NCI-H1436 treated with DMSO at 0.1 percent for 48 hours (cell line): ENCODE measurements at regions not wholly inside any gene's neighbourhood (a gene's known extent, or its start where the extent isn't known, plus 50 kb on each side); places are given as distances from the start of the nearest gene placed in this dataset.
"Not testable (repeated sequence)": the region's sequence is repeated elsewhere in the genome, so short reads cannot be mapped to it uniquely, and the experiment has no call there.

Source experiments
- DNase-seq: peaks from one replicate; lab custom pipeline; 2025; lab: John Stamatoyannopoulos, UW

DNA sequence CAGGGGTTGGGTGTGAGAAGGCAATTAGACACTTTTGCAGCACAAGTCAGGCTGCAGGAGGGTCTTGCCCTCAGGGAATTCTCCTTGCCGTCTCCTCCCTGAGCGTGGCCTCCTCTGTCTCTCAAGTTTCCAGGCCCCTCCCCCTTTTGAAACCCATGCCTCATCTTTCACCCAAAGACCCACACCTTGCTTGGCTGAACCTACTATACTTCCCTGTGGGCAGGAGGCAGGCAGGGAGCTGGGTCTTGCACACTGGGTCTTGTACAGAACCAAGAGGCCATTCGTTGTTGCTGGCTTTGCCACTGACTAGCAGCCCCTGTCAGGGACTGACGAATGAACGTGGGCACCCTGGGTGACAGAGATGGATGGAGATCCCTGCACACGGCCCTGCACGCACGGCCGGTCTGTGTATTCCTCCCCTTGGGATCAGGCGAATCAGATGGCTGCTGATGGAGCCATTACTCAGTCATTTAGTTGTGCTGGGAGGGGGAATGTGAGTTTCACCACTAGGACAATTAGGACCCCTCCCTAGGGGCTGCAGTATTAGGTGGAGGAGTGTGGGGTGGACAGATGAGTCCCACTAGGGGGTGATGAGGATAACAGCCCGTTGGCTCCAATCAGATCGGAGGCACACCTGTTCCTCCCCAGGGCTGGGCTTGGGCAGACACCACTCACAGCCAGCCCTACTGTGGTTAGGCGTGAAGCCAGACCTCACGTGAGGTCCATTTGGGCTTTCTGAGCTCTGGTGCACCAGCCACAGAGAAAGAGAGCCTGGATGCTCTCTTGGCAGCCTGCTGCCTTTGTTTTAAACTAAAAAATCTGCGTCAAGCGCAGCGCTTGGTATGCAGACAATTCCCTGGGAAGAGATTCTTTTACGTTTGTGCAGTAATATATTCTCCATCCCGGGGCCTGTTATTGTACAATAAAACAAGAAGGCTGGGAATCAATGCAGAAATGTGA lies 167.7 kb upstream of the WSCD1 start:
- no peak for DNase-seq

DNA sequence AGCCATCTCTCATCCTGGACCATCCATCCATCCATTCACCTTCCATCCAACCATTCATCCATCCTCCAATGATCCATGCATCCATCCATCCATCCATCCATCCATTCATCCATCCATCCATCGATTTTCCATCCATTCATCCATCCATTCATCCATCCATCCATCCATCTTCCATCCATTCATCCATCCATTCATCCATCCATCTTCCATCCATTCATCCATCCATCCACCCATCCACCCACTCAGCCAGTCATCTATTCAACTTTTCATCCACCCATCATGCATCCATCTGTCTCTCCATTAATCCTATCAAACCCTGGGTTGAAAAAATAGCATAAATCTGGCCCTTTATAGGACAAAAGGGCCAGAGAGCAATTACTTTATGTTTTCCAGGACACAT lies 158.3 kb upstream of the WSCD1 start:
- no peak for DNase-seq

DNA sequence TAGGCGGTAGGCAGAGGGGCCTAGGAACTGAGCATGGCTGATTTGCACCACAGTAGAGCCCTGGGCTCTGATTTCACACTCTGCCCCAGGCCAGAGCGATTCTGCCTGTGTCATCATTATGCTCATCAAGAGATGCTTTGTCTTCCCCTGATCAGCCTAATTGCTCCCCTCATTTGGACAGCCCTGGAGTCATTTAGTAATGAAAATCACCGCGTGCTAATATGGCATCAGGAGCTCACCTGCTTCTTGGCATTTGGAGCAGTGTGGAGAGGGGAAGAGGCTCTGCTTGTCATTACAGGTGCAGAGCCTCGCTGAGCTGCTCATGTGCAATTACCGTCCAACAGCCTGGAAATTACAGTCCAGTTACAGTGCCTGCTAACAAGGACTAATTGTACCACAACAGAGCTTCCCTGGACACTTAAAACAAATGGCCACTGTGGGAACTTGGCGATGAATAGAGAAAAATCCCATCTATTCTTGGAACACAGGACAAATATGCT lies 157.1 kb upstream of the WSCD1 start:
- DNase-seq: no peak

DNA sequence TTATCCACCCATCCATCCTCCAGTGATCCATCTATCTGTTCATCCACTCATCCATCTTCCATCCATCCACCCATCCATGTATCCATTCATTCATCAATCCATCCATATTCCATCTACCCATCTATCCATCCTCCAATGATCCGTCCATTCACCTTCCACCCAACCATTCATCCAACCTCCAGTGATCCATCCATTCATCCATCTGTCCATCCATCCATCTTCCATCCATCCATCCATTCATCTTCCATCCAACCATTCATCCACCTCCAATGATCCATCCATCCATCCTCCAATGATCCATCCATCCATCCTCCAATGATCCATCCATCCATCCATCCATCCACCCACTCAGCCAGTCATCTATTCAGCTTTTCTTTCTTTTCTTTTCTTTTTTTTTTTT lies 156.5 kb upstream of the WSCD1 start:
- DNase-seq: no peak

DNA sequence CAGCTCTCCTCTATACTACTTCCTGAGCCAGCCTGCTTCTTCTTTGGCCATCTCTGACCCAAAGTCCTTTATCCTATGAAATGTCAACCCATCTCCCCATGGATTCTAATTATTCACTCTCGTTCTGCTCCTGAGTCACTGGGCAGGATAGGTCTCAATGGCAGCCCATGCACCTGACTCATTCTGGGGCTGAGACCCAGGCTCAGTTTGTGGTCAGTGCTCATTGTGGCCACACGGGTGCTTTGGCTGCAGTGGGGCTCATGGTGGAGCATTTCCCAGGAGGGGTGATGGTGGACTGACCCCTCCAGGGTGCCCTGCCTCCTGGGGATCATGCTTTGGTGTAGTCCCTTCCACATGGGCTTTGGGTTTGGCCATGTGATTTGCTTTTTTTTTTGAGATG lies 154.8 kb upstream of the WSCD1 start:
- no peak for DNase-seq

DNA sequence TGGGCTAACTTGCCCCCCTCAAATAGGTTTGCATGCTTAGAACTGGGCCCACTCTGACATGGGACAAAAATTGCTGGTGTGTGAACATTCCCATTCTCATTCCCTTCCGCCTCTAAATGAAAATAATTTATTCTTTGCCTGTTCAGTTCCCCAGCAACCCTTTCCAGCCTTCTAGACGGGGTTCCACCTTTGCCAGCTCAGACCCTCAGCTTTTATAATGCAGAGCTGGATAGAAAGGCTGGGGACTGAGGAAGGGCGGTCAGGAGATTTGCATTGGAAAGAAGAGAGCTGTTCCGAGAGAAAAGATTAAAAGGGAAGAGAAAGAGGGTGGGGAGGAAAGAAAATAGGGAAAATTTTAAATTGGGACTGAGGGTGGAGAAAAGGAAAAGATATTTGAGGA lies 151.1 kb upstream of the WSCD1 start:
- no peak for DNase-seq

DNA sequence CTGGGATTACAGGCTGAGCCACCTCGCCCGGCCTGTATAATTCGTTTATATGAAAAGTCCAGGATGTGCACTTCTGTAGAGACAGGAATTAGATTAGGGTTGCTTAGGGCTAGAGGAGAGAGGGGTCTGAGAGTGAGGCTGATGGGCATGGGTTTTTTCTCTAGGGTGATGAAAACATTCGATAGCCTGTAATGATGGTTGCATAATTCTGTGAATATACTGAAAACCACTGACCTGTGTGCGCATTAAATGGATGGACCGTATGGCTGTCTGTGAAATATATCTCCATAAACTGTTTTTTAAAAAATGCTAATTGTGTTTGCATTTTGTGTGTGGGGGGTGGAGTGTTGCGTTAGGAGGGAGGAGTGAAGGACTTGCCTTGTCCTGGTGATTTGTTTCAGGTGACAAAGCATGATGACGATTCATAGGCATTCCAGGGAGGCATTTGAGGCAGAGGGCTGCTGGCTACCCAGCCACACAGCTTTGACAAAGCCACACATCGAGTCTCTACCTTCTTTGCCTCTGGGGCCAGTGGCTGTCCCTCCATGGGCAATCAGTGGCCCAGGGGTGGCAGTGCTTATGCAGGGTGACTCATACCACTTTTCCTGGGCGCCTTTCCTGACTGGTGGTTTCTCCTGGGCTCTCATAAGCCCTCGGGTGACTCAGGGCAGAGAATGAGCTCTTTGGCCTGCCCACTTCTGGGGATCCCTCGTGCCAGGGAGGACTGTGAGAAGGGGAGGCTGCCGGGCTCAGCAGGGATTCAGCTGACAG lies 148.5 kb upstream of the WSCD1 start:
- DNase-seq: no peak

DNA sequence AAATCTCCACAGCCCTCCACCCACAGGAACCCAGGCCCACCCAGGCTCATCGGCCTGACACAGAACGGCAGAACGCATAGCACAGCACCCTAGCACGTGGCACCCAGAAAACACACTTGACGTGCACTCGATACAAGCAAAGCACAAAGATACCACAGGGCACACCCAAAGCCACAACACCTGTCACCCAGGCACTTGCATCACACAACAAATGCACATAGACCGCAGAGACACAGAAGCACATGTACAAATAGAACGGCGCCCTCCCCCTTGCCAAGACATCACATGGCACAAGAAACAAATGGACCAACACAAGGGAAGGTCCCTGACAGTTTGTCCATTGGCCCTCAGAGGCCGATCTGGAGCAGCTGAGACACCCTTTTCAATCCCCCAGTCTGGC lies 147.7 kb upstream of the WSCD1 start:
- no peak for DNase-seq

DNA sequence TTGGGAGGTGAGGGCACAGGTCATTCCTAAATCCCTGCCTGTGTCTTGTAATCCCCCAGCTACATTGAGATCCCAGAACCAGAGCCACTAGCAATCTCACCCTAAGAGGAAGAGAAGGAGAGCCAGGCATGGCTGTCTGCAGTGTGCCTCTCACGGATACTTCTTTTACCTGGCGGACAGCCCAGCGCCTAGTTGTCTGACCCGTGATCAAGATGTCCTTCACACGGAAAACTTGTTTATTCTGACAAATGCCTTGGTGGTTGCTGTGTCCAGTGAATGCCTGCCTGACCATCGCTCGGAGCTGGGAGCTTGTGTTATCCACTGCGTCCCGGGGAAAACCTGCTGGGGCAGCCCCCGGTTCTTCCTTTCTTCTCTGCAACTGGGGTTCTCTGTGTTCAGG lies 140.5 kb upstream of the WSCD1 start:
- no peak for DNase-seq

DNA sequence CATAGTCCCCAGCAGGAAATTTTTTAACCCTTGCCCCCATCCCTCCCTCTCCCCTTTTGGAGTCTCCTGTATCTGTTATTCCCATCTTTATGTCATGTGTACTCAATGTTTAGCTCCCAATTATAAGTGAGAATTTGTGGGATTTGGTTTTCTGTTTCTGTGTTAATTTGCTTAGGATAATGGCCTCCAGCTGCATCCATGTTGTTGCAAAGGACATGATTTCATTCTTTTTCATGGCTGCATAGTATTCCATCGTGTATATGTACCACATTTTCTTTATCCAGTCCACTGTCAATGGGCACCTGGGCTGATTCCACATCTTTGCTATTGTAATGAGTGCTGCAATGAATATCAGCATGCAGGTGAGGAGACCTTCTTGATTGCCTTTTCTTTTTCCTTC lies 139.6 kb upstream of the WSCD1 start:
- not testable (repeated sequence) for DNase-seq

DNA sequence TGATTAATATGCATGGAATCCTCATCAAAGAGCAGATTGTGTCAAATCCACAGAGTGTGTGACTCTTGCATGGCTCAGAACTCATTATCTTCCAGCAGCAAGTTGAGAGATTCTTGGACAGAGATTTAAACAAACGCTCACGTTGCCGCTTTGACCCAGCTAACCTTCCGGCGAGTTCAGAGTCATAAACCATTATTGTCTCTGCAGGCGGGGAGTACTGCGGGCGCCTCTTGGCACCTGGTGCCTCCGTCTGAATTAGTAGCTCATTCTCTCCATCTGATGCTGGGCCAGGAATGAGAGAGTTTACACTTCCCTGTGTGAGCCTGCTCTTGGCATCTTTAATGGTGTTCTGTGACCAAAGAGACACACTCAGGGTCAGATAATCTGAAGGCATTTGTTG lies 138.6 kb upstream of the WSCD1 start:
- DNase-seq: no peak

DNA sequence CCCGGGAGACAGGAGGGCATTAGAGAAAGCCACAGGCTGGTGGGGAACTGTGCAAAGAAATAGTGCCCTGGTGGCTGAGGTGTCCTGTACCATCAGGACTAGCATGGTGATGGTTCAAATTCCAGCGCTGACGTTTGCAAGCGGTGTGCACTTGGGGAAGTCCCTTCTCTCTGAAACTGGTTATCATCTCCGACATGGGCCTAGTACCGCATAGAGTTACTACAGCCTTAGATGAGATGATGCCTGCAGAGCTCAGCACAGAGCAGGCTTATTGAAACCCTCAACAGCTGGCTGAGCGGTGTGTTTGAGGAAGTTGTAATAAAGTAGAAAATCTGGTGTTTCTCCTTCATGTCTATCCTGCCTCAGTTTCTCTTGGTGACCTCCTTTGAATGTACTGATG lies 136.7 kb upstream of the WSCD1 start:
- no peak for DNase-seq

DNA sequence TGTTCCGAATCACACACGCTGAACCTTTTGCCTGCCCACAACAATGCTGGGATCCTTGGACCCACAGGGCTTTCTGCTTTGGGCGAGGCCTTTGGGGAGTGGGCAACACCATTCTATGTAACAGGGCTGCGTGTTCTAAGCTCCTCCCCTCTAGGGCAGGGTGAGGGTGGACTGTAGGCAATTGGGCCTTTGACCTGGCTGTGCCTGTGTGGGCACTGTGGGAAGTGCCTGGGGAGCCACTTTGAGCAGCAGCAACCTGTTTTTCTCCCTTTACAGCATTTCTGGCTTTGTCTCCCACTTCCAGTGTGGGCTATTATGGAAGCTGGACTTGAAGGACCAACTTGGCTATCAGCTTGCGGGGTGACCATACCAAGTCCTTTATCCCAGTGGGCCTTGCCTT lies 128.9 kb upstream of the WSCD1 start:
- no peak for DNase-seq

DNA sequence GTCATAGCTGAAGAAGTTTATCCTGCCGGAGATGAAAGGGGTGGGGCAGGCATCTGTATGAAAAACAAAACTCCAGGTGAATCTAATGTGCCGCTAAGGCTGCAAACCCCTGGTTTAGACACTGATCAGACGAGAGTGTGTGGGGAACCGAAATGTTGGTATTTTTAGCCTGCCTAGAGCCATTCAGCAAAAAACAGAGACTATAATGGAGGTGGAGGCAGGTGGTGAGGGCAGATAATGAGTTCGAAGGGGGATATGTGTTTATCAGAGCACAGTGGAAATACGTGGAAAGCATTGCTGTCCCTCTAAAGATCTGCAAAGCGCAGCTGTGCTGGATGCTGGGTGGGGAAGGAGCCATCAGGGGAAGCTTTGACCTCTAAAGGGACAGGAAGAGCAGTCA lies 127.5 kb upstream of the WSCD1 start:
- no peak for DNase-seq

DNA sequence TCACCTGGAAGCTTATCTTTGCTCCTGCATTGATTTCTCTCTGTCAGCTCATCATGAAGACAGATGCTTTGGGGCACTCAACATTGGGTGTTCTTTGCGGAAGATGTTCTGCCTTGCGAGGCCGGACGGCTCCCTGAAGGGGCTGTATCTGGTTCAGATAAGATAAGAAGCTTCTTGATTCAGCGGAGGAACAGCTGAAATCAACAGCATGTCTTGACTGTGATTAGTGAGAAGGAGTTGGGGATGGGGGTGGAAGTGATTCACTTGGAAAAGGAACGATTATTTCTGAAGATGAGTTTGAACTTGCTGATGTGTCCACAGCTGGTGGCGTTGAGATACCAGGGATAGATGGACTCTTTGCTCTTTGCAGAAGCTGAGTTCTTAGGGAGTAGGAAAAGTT lies 126.9 kb upstream of the WSCD1 start:
- no peak for DNase-seq

DNA sequence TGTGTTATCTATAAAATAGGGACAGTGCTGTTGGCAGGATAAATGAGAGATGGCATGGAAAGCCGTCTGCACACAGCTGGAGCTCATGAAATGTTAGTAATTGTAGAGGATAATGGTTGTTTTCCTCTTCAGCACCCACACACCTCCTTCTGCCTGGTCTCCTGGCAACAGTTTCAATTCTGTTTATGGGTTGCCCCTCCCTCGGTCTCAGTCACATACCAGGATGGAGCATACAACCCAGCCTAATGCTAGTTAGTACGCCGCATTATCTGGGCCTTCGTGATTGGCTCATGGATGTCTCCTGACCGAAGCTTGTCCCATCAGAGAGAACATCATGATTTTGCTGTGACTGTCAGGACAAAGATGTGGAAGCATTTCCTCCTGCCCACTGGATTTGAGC lies 126.2 kb upstream of the WSCD1 start:
- DNase-seq: no peak

DNA sequence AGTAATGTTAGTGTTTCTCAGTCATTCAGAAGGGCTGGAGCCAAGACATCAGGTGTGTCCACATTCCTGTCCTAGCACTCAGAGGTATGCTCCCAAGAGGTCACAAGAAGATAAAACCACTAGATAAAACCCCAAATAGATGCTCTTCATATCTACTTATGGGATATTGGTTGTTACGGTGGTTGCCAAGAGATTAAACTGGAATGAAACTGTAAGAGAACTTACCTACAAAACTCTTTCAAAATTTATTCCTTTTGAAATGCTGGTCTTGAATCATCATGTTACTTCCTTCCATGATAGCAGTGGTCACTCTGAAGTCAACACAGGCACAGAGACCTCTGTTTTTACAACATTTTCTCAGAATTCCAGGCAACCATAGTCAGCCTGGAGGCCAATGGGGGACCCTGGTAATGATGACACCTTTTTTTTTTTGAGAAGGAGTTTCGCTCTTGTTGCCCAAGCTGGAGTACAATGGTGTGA lies 122.4 kb upstream of the WSCD1 start:
- no peak for DNase-seq

DNA sequence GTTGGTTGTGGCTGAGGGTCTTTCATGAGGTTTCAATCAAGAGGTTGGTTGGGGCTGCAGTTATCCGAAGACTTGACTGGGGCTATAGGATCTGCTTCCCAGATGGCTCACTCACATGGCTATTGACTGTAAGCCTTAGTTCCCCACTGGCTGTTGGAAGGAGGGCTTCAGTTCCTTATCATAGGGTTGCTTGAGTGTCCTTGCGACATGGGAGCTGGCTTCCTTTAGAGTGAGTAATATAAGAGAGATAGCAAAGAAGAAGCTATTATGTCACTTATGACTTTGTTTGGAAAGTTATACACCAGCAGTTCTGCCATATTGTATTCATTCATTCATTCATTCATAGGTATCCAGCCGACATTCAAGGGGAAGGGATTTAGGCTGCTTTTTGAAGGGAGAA lies 121.4 kb upstream of the WSCD1 start:
- no peak for DNase-seq

DNA sequence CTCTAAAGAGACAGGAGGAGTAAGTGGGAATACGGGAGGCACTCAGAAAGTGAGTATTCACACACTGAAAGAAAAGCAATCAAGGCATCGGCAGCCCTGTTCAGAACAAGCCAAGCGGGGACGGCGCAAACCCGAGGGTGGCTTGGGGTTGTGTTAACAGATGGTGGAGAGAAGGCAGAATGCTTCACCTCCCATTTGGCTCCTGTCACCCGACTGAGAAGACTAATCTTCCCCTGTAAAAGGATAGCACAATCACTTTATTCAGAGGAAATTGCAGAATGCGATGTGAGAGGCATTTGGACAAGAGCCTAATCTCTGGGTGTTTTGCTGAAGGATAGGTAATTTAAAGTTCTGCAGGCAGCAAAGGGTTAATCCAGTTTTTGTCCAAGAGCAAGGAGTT lies 119.3 kb upstream of the WSCD1 start:
- no peak for DNase-seq

DNA sequence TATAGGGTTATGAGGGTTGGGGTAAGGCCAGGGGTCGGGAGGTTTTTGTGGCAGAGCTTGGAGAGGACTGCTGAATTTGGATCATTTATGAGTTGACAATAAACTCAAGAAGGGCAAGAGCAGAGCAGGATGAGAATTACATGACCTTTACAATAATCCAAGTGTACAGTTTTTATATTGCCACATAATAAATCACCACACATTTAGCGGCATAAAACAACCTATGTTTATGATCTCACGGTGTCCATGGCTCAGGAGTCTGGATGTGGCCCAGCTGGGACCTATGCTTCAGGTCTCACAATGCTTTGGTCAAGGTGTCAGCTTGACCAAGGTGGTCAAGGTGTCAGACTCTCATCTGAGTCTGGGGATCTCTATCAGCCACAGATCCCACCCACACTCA lies 118.3 kb upstream of the WSCD1 start:
- DNase-seq: no peak

DNA sequence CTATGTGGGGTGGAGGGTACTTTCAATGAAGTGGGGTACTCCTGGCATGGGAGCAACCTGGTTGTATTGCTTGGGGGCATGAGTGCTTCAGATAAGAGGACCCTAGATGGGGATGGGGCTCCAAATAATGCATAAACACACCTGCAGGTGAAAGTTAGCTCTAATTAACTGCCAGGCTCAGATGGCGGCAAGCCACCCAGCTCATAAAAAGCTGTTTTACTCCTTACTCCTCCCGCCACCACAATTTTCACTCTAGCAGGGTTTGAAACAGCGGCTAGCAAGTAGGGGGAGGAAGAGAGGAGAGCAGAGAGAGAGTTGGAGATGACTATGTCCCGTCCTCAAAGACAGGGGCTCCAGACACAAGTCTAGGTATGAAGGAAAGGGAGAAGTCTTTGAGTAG lies 117.7 kb upstream of the WSCD1 start:
- peak; percentile 27 for DNase-seq

DNA sequence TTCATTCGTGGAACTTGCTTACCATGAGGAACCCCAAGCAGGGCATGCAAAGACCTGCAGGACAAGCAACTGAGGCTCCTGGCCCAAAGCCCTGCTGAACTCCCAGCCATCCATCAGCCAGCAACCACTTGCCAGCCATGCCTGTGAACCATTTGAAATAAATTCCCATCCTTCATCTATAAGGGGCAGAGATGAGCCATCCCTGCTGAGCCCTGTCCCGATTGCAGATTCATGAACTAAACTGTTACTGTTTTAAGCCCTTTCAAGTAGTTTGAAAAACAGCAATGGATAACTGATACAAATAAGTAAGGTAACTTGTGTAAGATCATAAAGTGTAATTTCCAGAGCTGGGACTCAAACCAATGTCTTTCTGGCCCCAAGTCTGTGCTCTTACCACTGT lies 114.4 kb upstream of the WSCD1 start:
- no peak for DNase-seq

DNA sequence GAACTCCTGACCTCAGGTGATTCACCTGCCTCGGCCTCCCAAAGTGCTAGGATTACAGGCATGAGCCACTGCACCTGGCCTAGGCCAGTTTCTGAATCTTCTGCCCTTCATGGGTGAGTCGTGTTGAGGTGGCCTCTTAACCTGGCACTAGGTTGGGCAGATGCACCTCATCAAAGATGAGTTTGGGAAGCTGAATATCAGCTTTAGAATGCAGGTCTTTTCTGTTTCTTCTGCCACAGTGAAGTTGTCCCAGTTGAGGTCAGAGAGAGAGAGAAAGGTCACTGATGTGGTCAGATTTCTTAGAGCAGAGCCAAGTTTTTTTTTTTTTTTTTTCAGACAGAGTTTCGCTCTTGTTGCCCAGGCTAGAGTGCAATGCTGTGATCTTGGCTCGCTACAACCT lies 111.3 kb upstream of the WSCD1 start:
- DNase-seq: no peak
